Neural cell (in vitro differentiated cells): ENCODE measurements at regions not wholly inside any gene's neighbourhood (a gene's known extent, or its start where the extent isn't known, plus 50 kb on each side); places are given as distances from the start of the nearest gene placed in this dataset.

Experiments used
- MXI1 ChIP-seq: fragments of 450-650 bp; conservative IDR thresholded peaks from 2 replicates; pipeline ENCODE4 v1.6.1; 2014; ENCODE audit warnings: antibody characterized with exemption, mild to moderate bottlenecking; ENCODE audit not compliant: poor library complexity, severe bottlenecking
- POLR2AphosphoS5 ChIP-seq: IDR thresholded peaks from 2 replicates; pipeline ENCODE4 v1.6.1; 2012
- TF ChIP-seq, protein P1 (sequence below): fragments of 450-650 bp; IDR thresholded peaks from 2 replicates; pipeline ENCODE4 v1.5.1; 2014; ENCODE audit warnings: antibody characterized with exemption, mild to moderate bottlenecking, moderate library complexity; ENCODE audit not compliant: poor library complexity, severe bottlenecking

GRCh38 chr5:123876276-123876790 is 364.4 kb downstream of the CSNK1G3 start:
- TF ChIP-seq, protein P1, sequence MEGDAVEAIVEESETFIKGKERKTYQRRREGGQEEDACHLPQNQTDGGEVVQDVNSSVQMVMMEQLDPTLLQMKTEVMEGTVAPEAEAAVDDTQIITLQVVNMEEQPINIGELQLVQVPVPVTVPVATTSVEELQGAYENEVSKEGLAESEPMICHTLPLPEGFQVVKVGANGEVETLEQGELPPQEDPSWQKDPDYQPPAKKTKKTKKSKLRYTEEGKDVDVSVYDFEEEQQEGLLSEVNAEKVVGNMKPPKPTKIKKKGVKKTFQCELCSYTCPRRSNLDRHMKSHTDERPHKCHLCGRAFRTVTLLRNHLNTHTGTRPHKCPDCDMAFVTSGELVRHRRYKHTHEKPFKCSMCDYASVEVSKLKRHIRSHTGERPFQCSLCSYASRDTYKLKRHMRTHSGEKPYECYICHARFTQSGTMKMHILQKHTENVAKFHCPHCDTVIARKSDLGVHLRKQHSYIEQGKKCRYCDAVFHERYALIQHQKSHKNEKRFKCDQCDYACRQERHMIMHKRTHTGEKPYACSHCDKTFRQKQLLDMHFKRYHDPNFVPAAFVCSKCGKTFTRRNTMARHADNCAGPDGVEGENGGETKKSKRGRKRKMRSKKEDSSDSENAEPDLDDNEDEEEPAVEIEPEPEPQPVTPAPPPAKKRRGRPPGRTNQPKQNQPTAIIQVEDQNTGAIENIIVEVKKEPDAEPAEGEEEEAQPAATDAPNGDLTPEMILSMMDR: no peak
- TF ChIP-seq MXI1 (no peak), POLR2AphosphoS5 (no peak)
